Stomach (tissue), 8 donors: ENCODE measurements at regions not wholly inside any gene's neighbourhood (a gene's known extent, or its start where the extent isn't known, plus 50 kb on each side); places are given as distances from the start of the nearest gene placed in this dataset.

ENCODE experiments used
- DNase-seq, 2 donors: peaks; one replicate each; pipeline versions ENCODE4 v3.0.0 to v3.0.0-alpha.2; 2013 to 2019
- H3K27ac ChIP-seq, 5 donors: fragments of 200-600 bp in 4 of 5; sonication (generic) in 4 of 5; one replicate each; pipeline ENCODE4 v1.5.1; 2013 to 2019; ENCODE audit warnings: mild to moderate bottlenecking in 1 of 5, moderate library complexity in 1 of 5
- H3K27me3 ChIP-seq, 3 donors: fragments of 200-600 bp; sonication (generic); one replicate each; pipeline ENCODE4 v1.5.1; 2017 to 2019; ENCODE audit warnings: mixed run types in 1 of 3
- H3K36me3 ChIP-seq, 4 donors: fragments of 200-600 bp; sonication (generic); 1 replicate in 3 of 4; 2 replicates in 1 of 4; pipeline ENCODE4 v1.5.1; 2016 to 2019
- H3K4me1 ChIP-seq, 4 donors: fragments of 200-600 bp; sonication (generic); one replicate each; pipeline ENCODE4 v1.5.1; 2016 to 2019
- H3K4me3 ChIP-seq, 4 donors: fragments of 200-600 bp; sonication (generic) in 3 of 4; one replicate each; pipeline ENCODE4 v1.5.1; 2016 to 2019; ENCODE audit warnings: mild to moderate bottlenecking in 1 of 4
- H3K9me3 ChIP-seq, 4 donors: fragments of 200-600 bp; sonication (generic); one replicate each; pipeline ENCODE4 v1.5.1; 2016 to 2019
- CTCF ChIP-seq, 7 experiments: fragments of 450-650 bp in 4 of 7; fragments of 200-600 bp in 3 of 7; sonication (generic) in 3 of 7; IDR thresholded peaks; one replicate each; pipeline ENCODE4 v1.5.1; 2016 to 2019; ENCODE audit warnings: antibody characterized with exemption in 7 of 7, control low read depth in 2 of 7, mild to moderate bottlenecking in 1 of 7
- EP300 ChIP-seq: sonication (generic); formaldehyde crosslinking; IDR thresholded peaks from one replicate; pipeline ENCODE4 v1.6.1; 2017; ENCODE audit warnings: antibody characterized with exemption
- POLR2A ChIP-seq, 4 donors: fragments of 450-650 bp; IDR thresholded peaks; one replicate each; pipeline ENCODE4 v1.6.1; 2016; ENCODE audit warnings: antibody characterized with exemption in 4 of 4, control low read depth in 2 of 4, mild to moderate bottlenecking in 1 of 4, moderate library complexity in 1 of 4
- POLR2AphosphoS5 ChIP-seq, 3 donors: sonication (generic); formaldehyde crosslinking; IDR thresholded peaks; one replicate each; pipeline ENCODE4 v1.6.1; 2016; ENCODE audit warnings: antibody characterized with exemption in 3 of 3
- WGBS, 5 donors: extraction: QIAGEN DNeasy Blood & Tissue Kit in 3 of 5; methylation state at CpG; one replicate each; pipeline versions ENCODE4 v1.1.5 to v1.1.7; 2013 to 2018; 5-methylcytosine and 5-hydroxymethylcytosine counted together
- intact Hi-C: fragments of 100-400 bp; cut with DNase I; formaldehyde crosslinking; loops from one replicate; pipeline ENCODE4 v1.15.1; 2023; ENCODE audit warnings: low total_unique reads
- donor health status: healthy with polysubstance abuse.
- donor health status: Bipolar disorder and iron deficiency.
- donor health status: healthy.

GRCh38 chr1:222995236-222995580 lies 147.8 kb downstream of the TLR5 start:
- Histone ChIP-seq H3K4me1 (peaks cover 0 to 19% (median 2%) of the 10 kb centered on the region in 4 donors), H3K27me3 (no peaks in the 10 kb centered on the region), H3K9me3 (no peaks in the 10 kb centered on the region), H3K27ac (no peak overlapping the region), H3K36me3 (peaks cover 0 to 28% (median 21%) of the 10 kb centered on the region in 4 donors), H3K4me3 (no peak overlapping the region)
- 82 to 97% (median 92%) methylated on average over 3 of the region's 3 CpGs for WGBS, 5 donors
- intact Hi-C loops: no loop called here
- TF ChIP-seq EP300 (no peak), POLR2AphosphoS5 (IDR thresholded peaks at IDR 0.05) (no peak), CTCF (IDR thresholded peaks at IDR 0.05) (no peak), POLR2A (IDR thresholded peaks at IDR 0.05) (no peak)
- no peak for DNase-seq

GRCh38 chr1:222995620-222996309 lies 147.3 kb downstream of the TLR5 start:
- no peaks in the 10 kb centered on the region for H3K9me3 ChIP-seq
- H3K4me3 ChIP-seq: no peak overlapping the region
- H3K36me3 ChIP-seq: peaks cover 0 to 28% (median 21%) of the 10 kb centered on the region in 4 donors
- no peak for DNase-seq
- WGBS, 5 donors: 73 to 81% (median 79%) methylated on average over 5 of the region's 5 CpGs
- H3K27ac ChIP-seq: no peak overlapping the region
- H3K4me1 ChIP-seq: peaks cover 0 to 19% (median 2%) of the 10 kb centered on the region in 4 donors
- TF ChIP-seq POLR2AphosphoS5 (IDR thresholded peaks at IDR 0.05) (no peak), EP300 (no peak), CTCF (IDR thresholded peaks at IDR 0.05) (no peak), POLR2A (IDR thresholded peaks at IDR 0.05) (no peak)
- no peaks in the 10 kb centered on the region for H3K27me3 ChIP-seq
- intact Hi-C loops: no loop called here

- WGBS, 5 donors: 59 to 70% (median 64%) methylated on average over 3 of the region's 3 CpGs
- H3K27ac ChIP-seq: no peak overlapping the region
- TF ChIP-seq POLR2A (IDR thresholded peaks at IDR 0.05) (no peak), CTCF (IDR thresholded peaks at IDR 0.05) (no peak), POLR2AphosphoS5 (IDR thresholded peaks at IDR 0.05) (no peak), EP300 (no peak)
- no peaks in the 10 kb centered on the region for H3K9me3 ChIP-seq
- intact Hi-C loops: no loop called here
- peaks cover 0 to 19% (median 2%) of the 10 kb centered on the region in 4 donors for H3K4me1 ChIP-seq
- H3K4me3 ChIP-seq: no peak overlapping the region
- no peaks in the 10 kb centered on the region for H3K27me3 ChIP-seq
- DNase-seq: no peak
- peaks cover 0 to 28% (median 20%) of the 10 kb centered on the region in 4 donors for H3K36me3 ChIP-seq
Observed at GRCh38 chr1:222996310-222996975, 146.6 kb downstream of the TLR5 start.

- no peaks in the 10 kb centered on the region for H3K9me3 ChIP-seq
- no peak for DNase-seq
Observed at GRCh38 chr1:223000632-223001031, 142.4 kb downstream of the TLR5 start.

More at GRCh38 chr1:223000632-223001031, 142.4 kb downstream of the TLR5 start:
- Histone ChIP-seq H3K27ac (peak overlapping the region in 2 of 5 donors; percentile 4 to 36), H3K4me1 (peaks cover 0 to 10% (median 0%) of the 10 kb centered on the region in 4 donors), H3K27me3 (no peaks in the 10 kb centered on the region), H3K4me3 (no peak overlapping the region), H3K36me3 (peaks cover 7 to 39% (median 37%) of the 10 kb centered on the region in 4 donors)
- intact Hi-C loops: no loop called here
- TF ChIP-seq POLR2A (IDR thresholded peaks at IDR 0.05): no peak
- TF ChIP-seq EP300: no peak
- peak in 1 of 3 donors; percentile 24 for TF ChIP-seq POLR2AphosphoS5 (IDR thresholded peaks at IDR 0.05)
